ENCODE measurements at regions not wholly inside any gene's neighbourhood (a gene's known extent, or its start where the extent isn't known, plus 50 kb on each side); places are given as distances from the start of the nearest gene placed in this dataset.

- DNase-seq (ENCODE audit: extremely low read depth in 1 of 2, low read depth in 1 of 2) = no peak
Measured at GRCh38 chr10:8912108-8912507, 857.6 kb downstream of the GATA3 start.

DNA sequence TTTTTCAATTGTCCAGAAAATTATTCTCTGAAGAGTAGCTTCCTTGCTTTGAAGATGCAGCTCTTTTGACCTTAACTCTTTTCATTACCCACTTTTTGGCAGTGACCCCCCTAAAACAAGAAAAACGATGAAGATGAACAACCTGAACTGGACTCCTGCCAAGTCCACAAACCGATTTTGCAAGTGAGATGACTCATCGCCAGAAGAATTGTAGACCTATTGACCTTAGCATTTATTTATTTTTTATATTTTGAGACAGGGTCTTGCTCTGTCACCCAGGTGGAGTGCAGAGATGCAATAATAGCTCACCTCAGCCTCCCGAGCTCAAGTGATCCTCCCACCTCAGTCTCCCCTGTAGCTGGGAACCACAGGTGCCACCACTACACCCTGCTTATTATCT is 859.2 kb downstream of the GATA3 start:
- DNase-seq (ENCODE audit: extremely low read depth in 1 of 2, low read depth in 1 of 2) = no peak

DNA sequence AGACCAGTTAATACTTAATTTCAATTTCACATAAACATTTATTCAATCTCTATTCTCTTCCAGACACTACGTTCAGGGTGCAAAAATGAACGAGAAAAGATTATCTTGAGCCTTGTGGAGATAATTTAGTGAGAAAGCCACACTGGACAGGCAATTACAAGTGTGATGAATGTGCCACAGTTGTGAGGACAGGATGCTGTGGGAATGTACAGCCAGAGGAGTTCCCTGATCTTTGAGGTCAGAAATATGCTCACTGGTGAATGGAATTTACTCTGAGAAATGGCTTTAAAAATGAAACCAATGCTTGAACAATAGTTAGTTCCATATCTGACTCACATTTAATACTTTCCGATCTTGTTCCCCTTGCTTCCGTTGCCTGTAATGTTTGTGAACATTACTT is 864.8 kb downstream of the GATA3 start:
- no peak for DNase-seq (ENCODE audit: extremely low read depth in 1 of 2, low read depth in 1 of 2)

DNA sequence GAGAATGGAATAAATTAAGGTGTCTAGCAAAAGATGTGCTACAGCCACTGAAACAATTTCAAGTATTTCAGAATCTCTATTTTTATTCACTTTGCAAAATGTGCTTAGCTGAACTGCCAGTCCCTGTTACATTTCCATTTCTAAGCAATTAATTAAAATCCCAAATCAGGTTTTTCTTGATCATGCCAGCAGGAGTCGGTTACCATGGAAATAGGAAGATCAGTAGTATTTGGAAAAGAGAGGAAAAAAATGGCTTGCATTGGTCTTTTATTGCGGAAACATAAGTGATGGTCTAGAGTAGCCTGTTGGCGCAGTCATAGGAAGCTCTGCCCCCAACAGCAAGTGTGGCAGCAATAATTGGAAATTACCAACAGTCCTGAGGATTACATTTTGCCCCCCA is 867.1 kb downstream of the GATA3 start:
- no peak for DNase-seq (ENCODE audit: extremely low read depth in 1 of 2, low read depth in 1 of 2)

GRCh38 chr10:8923096-8923495 is 868.6 kb downstream of the GATA3 start:
- DNase-seq (ENCODE audit: extremely low read depth in 1 of 2, low read depth in 1 of 2) = no peak

GRCh38 chr10:8927705-8928104 is 873.2 kb downstream of the GATA3 start:
- no peak for DNase-seq (ENCODE audit: extremely low read depth in 1 of 2, low read depth in 1 of 2)

DNA sequence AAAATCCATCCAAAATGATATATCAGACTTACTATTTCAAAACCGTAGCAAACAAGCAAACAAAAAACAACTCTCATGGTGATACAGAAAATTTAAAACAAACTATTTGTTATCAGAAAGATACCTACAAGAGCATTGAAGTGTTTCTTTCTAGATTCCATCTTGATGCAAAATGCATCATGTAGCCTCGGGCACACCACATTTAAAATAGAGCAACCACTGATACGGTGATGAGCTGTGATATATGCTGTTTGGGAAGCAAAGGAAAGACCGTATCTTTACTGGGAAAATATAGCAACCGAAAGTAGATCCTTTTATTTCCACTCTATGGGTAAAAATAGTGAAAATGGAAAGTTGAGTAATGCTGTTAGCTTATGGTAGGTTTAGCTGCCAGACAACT is 892.0 kb downstream of the GATA3 start:
- DNase-seq (ENCODE audit: extremely low read depth in 1 of 2, low read depth in 1 of 2) = no peak

GRCh38 chr10:8950978-8951377 is 896.5 kb downstream of the GATA3 start:
- no peak for DNase-seq (ENCODE audit: extremely low read depth in 1 of 2, low read depth in 1 of 2)

DNA sequence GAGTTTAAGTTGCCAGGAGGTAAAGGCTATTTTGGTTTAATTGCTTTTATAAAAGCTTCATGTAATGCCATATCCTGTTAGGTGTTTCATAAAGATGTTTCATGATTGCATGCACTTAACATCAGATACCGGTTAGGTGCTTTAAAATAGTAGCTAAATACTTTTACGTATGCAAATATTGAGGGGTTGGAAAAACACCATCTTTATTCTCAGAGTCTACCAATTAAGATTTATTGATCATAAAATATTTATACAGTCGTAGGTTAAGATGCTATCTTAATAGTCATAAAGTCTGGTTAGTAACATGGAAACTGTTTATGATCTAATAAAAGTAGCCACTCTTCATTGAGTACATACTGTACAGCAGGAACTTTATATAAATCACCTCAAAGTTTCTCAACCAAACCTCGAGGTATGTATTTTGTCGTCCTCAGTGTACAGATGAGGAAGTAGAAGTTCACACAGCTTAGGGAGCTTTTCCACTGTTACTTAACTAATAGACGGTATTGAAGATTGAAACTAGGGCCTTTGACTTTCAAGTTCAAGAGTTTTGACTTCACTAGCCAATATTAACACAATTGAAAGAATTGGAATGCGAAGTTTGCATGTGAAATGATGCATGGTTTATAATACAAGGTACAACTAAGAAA is 897.1 kb downstream of the GATA3 start:
- DNase-seq (ENCODE audit: extremely low read depth in 1 of 2, low read depth in 1 of 2) = no peak

DNA sequence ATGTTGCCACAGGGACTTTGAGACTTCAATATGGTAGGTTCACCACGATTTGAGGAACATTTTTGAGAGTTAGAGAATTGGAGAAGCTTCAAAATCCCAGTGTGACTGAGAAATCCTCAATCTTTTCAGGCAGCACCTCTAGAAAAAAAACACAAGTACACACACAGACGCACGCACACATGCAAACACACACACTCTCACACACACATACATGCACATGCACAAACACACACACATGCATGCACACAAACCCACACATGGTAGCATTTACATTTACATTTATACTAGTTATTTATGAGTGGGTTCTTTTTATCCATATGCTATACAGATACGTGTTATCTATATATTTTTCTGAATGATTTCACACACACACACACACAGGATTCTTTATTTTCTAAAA is 901.9 kb downstream of the GATA3 start:
- no peak for DNase-seq (ENCODE audit: extremely low read depth in 1 of 2, low read depth in 1 of 2)

GRCh38 chr10:8962249-8962648 is 907.8 kb downstream of the GATA3 start:
- DNase-seq (ENCODE audit: extremely low read depth in 1 of 2, low read depth in 1 of 2) = no peak

- DNase-seq (ENCODE audit: extremely low read depth in 1 of 2, low read depth in 1 of 2) = no peak
Measured at GRCh38 chr10:8967061-8967460, 912.6 kb downstream of the GATA3 start.

DNA sequence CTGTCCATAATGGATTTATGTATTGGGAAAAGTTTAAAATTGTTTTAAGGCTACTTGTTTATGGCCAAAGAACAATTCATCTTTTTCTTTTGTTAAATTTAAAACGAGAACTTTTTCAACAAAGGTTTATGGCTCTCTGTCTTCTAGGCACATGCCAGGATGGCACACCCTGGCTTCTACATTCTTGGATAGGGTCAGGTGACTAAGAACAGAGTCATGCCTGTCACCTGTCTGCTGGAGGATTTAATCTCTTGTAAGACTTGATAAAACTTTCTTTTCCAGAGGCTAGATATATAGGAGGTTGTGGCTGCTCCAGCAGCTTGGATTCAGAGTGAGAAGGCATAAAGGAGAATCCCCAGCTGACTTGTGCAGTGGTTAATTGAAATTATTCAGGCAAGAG is 915.4 kb downstream of the GATA3 start:
- DNase-seq (ENCODE audit: extremely low read depth in 1 of 2, low read depth in 1 of 2) = no peak

GRCh38 chr10:8975535-8975934 is 921.0 kb downstream of the GATA3 start:
- DNase-seq (ENCODE audit: extremely low read depth in 1 of 2, low read depth in 1 of 2) = no peak

GRCh38 chr10:8978100-8978499 is 923.6 kb downstream of the GATA3 start:
- no peak for DNase-seq (ENCODE audit: extremely low read depth in 1 of 2, low read depth in 1 of 2)

- no peak for DNase-seq (ENCODE audit: extremely low read depth in 1 of 2, low read depth in 1 of 2)
Measured at GRCh38 chr10:8979976-8980375, 925.5 kb downstream of the GATA3 start.

GRCh38 chr10:8981277-8981676 is 926.8 kb downstream of the GATA3 start:
- no peak for DNase-seq (ENCODE audit: extremely low read depth in 1 of 2, low read depth in 1 of 2)

DNA sequence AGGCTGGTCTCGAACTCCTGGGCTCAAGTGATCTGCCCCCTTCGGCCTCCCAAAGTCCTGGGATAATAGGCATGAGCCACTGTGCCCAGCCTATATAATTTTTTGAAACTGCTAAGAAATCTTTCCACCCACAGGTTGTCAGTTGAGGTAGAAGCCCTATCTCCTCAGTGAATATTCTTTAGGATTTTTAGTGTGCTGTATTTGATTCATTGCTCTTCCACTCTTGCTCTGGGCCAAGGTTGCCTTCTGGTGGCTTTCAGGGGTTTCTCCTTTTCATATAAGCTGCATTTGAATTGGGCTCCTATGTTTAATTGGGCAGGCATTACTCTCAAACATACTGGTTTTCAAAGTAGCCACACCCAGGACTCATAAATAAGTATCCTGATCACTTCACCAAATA is 931.2 kb downstream of the GATA3 start:
- DNase-seq (ENCODE audit: extremely low read depth in 1 of 2, low read depth in 1 of 2) = no peak

DNA sequence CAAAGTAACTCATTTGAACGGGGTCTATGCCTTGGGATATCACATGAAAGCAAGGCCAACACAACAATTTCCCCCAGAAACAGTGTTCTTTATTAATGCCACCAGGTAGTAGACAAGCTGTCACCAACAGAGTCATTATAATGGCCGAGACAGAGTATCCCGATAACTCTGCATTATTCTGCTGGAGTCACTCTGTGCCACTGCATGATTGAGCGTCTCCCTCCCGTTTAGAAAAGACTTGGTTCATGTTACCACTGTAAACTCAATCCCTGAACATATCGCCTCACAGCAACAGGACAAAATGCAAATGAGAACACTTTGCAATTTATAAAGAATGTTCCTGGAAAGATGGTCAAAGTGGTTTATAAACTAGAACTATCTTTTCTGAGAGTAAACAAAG is 932.5 kb downstream of the GATA3 start:
- DNase-seq (ENCODE audit: extremely low read depth in 1 of 2, low read depth in 1 of 2) = no peak

- no peak for DNase-seq (ENCODE audit: extremely low read depth in 1 of 2, low read depth in 1 of 2)
Measured at GRCh38 chr10:8987712-8988111, 933.2 kb downstream of the GATA3 start.

DNA sequence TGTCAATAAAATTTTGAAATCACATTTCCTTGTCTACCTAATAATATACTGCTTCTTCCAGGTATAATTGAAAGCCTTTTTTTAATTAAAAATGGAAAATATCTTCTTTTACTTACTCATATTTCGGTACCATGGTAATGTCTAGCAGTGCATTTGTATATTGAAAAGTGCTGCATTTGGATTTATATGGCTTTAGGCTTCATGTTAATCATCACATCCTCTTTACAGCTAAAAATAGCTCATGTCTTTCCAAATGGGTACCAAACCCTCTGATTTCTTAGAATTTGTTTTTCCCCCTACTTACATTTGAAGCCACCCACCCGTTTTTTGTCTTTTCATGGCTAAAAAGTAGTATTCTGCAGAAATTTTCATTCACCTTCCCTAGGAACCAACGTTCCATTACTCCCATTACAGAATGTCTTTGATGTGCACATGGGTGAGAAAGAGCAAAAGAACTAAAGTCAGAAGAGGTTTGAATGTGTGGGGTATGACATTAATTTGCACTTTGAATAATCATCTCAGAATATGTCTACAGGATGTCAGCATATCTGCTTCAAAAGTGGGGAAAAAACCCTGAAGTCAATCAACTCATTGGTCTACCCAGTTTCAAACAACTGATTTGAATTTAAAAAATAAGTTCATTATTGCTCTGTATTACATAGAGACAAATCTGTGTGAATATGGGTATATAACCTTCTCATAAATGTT is 935.9 kb downstream of the GATA3 start:
- DNase-seq (ENCODE audit: extremely low read depth in 1 of 2, low read depth in 1 of 2) = no peak

DNA sequence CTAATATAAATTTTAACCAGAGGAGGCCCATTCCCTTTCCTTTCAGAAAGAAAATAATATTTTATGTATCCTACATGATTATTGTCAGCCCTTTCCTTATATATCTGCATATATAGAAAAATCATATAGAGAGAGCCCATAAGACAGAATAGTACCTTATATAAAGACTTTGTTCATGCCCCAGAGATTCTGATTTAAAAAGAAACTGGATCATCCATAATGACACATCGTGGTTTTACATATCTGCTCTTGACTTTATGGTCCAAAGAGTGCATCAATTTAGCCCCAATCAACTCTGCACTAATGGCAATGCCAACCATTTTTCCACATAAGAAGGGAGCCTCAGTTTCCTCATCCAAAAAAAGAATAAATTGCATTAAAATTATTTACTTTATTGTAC is 937.5 kb downstream of the GATA3 start:
- no peak for DNase-seq (ENCODE audit: extremely low read depth in 1 of 2, low read depth in 1 of 2)

DNA sequence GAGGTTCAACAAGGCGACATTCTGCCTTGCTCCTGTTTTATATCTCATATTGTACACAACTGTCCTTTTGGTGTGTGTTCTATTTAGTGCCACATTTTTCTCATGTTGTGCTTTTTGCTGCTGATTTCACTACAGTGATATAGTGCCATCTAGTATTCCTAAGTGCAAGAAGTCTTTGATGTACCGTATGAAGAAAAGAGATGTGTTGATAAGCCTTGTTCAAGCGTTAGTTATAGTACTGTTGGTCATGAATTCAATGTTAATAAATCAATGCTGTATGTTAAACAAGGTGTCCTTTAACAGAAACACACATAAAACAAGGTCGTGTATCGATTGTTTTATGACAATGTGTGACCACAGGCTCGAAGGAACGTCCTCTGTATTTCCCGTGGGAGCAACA is 939.4 kb downstream of the GATA3 start:
- no peak for DNase-seq (ENCODE audit: extremely low read depth in 1 of 2, low read depth in 1 of 2)

All from stimulated activated CD8-positive, alpha-beta memory T cell treated with anti-CD3 and anti-CD28 coated beads, Interleukin-7, amount 100 ng/mL, for 48 hours (primary cell).